ENCODE measurements at regions not wholly inside any gene's neighbourhood (a gene's known extent, or its start where the extent isn't known, plus 50 kb on each side); places are given as distances from the start of the nearest gene placed in this dataset.
A peak's percentile ranks its signal among the peaks of the same experiment; 100 is the strongest.

DNA sequence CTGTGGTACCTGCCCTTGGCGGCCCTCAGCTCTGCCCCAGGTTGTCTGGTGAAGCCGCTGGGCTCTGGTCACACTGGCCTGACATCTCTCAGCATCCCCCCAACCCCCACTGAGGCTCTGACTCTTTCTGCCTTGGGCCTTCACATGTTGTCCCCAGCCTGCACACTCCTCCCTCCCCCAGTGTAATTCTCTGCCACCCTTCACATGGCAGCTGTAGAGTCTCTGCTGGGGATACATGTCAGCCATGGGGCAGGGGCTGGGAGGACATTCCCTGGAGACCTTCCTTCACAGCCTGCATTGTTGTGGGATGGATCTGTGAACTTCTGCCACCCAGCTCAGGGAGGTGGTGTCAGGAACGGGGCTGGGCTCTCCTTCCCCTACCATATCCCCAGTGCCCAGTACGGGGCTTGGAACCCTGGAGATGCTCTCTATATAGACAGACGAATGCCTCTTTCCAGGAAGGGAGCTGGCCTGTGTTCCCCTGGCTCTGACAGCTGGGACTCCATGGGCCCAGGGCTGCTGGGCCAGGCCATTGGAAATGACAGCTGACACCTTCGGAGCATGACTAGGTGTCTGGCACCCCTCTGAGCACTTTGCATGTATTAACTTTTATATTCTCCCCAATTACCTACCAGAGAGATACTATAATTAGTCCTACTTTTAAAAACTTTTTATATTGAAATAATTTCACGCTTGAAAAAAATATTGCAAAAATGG is 151.5 kb downstream of the INHBB start:
- DNase-seq (ENCODE audit: low read depth, low spot score), result no peak

GRCh38 chr2:120498121-120498520 is 152.2 kb downstream of the INHBB start:
- DNase-seq (ENCODE audit: low read depth, low spot score), result no peak

GRCh38 chr2:120498576-120499394 is 152.8 kb downstream of the INHBB start:
- no peak for DNase-seq (ENCODE audit: low read depth, low spot score)

DNA sequence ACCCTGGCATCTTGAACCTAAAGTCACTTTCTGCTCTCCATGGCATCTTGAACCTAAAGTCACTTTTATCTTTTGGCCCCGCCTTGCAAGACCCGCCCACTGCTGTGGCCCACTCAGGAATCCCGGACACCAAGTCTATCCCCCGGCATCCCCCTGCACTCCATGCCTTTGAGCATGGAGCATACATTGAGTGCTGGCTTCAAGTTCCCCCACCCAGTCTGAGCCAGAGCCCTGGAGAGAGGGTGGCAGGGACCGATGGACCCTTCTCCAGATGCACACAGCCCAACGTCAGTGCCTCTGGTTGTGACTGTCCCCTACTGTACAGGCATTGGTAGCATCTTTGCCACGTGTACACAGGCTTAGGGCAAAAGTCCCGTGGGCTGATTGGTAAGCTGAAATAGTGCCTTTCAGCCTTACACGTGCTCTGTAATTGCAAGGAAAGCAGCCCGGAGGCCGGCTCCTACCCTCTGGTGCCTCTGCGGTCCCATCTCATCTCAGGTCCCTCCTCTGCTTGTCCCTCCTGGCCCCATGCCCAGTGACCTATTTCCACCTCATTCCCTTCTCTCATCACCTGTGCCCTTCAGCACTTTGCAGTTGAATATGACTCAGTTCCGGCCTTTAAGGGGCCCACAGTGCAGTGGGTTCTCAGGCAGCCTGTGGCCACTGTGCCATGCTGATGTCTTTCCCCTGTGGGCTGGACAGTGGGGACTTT is 154.0 kb downstream of the INHBB start:
- DNase-seq (ENCODE audit: low read depth, low spot score), result no peak

GRCh38 chr2:120501591-120501990 is 155.7 kb downstream of the INHBB start:
- no peak for DNase-seq (ENCODE audit: low read depth, low spot score)

GRCh38 chr2:120502357-120502756 is 156.4 kb downstream of the INHBB start:
- DNase-seq (ENCODE audit: low read depth, low spot score), result no peak

DNA sequence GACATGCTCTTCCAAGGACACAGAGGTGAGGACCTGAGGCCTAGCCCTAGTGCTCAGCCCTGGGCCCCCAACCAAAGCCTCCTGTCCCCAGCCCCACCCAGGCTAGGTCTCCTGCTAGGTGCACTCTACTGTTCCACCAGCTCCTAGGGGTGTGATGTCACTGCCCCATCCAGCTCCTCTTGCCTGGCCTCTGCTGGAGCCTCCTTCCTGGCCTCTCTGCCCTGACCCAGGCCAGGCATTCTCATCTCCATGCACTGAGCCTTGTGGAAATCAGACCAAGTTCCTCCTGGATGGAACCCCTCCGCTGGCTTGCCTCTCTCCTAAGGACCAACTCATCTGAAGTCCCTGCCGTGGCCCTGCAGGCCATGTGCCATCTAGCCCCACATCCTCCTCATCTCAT is 156.8 kb downstream of the INHBB start:
- DNase-seq (ENCODE audit: low read depth, low spot score), result no peak

DNA sequence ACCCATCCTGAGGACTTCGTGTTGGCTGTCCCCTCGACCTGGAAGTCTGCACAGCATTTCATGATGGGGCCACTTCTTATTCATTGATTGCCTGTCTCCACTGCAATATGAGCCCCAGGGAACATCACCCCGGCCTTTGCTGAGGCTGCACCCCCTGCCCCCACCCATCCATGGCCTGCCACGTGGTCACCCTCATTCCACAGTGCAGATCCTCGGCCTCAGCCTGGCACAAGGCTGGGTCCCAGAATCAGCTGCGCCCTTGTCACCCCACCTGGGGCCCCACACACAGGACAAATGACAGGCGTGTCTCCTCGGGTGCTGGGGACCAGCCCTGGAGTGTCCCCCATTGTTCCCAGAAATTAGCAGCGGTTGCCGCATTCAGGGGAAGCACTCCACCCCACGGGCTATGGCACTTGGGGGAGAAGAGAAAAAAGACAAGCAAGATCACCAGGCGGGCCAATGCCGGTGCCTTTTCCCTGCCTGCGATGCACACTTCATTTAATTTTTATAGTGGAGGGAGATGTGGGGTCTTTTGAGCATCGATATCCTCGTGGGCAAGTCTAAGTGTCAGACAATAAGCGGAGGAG is 157.4 kb downstream of the INHBB start:
- DNase-seq (ENCODE audit: low read depth, low spot score), result no peak

GRCh38 chr2:120503793-120504571 is 158.0 kb downstream of the INHBB start:
- no peak for DNase-seq (ENCODE audit: low read depth, low spot score)

DNA sequence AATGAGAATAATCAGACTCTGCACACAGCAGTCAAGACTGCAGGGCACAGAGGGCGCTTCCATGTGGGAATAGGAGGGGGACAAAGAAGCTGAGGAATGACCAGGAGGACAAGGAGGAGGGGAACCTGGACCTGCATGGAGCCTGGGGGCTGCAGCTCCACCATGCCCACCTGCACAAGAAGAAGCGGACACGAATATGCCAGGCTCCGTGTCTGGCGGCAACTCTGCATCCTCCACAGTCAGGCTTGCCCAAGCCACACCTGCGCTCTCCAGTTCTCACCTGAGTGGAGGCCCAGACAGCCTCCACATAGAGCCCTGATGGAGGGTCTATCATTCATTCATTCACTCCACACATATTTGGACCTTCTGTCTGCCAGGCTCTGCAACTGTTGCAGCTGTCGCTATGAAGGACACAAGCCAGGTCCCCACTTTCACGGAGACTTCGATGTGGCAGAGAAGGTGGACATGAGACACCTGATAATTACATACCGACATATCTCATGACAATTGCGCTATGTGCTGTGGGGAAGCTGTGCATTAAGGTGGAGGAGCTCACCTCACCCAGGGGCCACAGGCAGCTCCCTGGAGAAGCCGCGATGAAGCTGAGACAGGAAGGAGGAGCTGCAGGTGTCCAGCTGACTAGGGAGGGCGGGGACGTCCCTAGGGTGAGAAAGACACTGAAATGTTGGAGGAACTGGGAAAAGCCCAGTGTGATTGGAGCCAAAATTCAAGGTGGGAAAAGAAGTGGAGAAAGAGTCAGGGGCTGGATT is 159.2 kb downstream of the INHBB start:
- no peak for DNase-seq (ENCODE audit: low read depth, low spot score)

GRCh38 chr2:120508567-120509041 is 162.7 kb downstream of the INHBB start:
- peak; percentile 79 for DNase-seq (ENCODE audit: low read depth, low spot score)

GRCh38 chr2:120509213-120509815 is 163.4 kb downstream of the INHBB start:
- no peak for DNase-seq (ENCODE audit: low read depth, low spot score)

GRCh38 chr2:120509991-120510735 is 164.2 kb downstream of the INHBB start:
- no peak for DNase-seq (ENCODE audit: low read depth, low spot score)

DNA sequence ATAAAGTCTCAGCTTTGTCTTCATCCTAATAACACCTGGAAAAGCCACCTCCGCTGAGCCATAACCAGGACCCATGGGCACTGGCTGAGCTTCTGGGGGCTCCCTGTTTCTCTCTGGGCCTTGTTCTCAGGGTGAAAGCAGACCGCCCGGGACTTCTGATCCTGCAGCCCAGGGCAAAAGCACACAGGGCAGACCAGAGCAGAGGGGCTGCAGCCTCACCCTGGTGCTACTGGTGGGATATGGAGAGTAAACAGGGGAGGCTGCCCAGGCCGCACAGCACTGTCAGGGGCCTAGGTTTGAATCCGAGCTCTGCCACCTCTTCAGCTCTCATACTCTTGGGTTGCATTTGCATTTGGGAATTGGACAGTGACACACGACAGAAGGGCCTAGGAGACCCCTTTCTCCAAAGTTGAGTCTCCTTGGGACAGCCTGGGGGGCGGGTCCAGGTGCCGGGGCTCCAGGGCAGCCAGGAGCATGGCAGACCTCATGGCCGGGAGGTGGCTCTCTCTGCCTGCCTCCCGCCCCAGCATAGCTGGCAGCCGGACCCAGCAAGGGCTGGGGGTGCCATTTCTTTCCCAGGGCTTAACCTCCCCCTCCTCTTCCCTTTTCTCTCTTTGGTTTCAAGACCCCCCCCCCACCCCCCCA is 164.9 kb downstream of the INHBB start:
- no peak for DNase-seq (ENCODE audit: low read depth, low spot score)

DNA sequence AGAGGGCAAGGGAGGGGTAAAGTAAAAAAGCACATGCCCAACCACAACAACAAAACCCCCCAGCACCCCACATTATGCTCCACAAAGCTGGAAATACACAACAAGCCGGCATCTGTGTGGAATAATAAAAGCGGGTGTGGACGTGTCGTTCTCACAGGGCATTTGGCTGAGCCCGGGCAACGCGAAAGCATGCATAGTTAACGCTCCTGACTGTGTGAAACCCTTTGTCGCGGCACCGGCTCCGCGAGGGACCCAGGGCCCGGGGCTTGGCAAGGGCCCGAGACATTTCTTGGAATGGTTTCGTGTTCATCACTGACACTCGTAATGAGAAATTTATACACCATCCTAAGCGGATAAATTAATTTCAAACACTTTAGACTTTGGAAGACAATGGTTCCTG is 165.6 kb downstream of the INHBB start:
- DNase-seq (ENCODE audit: low read depth, low spot score), result no peak

DNA sequence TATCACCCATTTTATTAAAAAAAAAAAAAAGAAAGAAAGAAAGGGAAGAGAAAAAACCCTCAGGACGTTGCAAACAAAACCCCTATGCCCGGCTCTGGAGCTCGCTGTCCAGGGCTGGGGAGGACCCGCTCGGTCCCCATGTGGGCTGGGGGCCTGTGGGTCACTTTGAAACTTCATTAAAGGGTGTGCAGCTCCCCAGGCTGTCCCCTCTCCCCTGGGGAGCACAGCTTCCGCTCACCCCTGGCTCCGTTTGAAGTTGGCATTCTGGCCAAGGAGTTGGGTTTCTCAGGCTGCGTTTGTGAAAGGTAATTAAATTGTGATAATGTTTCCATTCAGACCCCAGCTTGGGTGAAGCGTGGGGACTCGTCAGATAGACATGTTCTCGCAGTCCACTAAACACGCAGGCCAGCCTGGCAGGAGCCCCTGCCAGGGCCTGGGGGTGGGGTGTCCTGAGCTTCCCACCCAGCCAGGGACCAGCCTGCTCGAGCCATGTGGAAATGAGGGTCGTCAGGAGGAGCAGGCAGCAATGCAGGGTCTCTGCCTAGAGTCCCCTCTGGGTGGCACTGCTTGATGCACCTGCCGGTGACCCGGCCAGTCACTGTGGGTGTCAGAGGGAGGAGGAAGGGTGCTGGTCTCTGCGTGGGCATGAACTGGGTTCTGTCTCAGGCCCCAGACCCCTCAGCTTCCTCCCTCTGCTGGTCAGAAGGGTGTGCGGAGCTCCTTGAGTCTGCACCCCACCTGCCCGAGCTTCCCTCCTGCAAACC is 166.2 kb downstream of the INHBB start:
- DNase-seq (ENCODE audit: low read depth, low spot score), result no peak

- no peak for DNase-seq (ENCODE audit: low read depth, low spot score)
Measured at GRCh38 chr2:120513776-120514357, 167.9 kb downstream of the INHBB start.

Measured in pulmonary artery endothelial cell (primary cell).